NCI-H1417 (cell line): ENCODE measurements at regions not wholly inside any gene's neighbourhood (a gene's known extent, or its start where the extent isn't known, plus 50 kb on each side); places are given as distances from the start of the nearest gene placed in this dataset.
"Not testable (repeated sequence)": the region's sequence is repeated elsewhere in the genome, so short reads cannot be mapped to it uniquely, and the experiment has no call there.

Experiments used
- DNase-seq, 3 experiments: peaks; one replicate each; lab custom pipeline; 2025; lab: John Stamatoyannopoulos, UW

DNA sequence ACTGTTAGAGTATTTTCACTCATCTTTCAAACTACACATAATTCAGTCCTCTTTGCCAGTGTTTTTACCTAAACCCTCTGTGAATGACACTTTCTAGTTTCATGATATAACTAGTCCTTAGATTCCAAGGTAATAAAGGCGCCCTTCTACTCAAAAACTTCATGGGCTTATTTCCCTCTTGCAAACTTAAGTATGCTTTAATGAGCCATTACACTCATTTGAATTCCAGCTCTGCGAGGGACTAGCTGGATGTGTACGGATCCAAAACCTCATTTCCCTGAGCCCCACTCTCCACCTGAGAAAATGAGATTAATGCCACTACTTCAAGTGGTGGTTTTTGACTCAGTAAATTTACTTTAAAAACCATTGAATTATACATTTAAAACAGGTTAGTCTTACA is 141.1 kb downstream of the NDUFA12 start:
- peak in 1 of 3 experiments; percentile 37 for DNase-seq

DNA sequence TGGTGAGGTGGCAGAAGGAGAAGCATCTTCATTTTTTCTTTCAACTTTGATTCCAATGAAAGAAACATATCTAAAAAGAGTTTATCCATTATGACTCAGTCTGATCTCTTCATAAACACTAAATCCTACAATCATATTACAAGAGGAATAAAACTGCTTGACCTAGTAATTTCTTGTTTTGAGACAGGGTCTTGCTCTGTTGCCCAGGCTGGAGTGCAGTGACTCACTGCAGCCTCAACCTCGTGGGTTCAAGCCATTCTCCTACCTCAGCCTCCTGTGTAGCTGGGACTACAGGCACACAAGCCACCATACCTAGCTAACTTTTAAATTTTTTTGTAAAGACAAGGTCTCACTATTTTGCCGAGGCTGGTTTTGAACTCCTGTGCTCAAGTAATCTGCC is 147.2 kb downstream of the NDUFA12 start:
- no peak for DNase-seq

DNA sequence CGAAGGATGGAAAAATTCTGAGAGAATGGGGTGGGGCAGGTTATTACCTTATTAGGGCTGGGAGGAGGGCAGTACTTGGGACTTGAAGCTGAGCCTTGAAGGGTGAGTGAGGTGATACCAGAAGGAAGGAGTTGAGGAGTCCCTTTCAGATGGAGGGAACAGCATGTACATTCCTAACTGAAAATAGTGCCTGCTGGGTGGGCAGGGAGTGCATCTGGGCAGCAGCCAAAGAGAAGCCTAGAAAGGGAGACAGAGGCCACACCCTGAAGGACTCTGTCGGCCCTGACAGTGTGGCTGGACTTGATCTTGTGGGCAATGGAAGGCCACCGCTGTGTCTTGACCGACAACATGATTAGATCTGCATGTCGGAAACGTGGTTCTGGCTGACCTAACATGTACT is 147.6 kb downstream of the NDUFA12 start:
- DNase-seq: no peak

DNA sequence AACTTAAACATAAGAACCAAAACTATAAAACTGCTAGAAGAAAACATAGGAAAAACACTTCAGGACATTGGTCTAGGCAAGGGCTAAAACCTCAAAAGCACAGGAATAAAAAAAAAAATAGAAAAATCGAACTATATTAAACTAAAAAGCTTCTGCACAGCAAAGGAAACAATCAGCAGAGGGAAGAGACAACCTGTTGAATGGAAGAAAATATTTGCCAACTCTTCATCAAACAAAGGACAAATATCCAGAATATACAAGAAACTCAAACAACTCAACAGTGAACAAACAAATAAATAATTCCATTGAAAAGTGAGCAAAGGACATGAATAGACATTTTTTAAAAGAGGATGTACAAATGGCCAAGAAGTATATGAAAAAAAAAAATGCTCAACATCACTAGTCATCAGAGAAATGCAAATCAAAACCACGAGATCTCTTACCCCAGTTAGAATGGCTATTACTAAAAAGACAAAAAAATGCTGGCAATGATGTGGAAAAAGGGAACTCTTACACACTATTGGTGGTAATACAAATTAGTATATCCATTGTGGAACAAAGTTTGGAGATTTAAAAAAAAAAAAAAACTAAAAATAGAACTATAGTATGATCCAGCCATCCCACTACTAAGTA is 152.0 kb downstream of the NDUFA12 start:
- DNase-seq: no peak

DNA sequence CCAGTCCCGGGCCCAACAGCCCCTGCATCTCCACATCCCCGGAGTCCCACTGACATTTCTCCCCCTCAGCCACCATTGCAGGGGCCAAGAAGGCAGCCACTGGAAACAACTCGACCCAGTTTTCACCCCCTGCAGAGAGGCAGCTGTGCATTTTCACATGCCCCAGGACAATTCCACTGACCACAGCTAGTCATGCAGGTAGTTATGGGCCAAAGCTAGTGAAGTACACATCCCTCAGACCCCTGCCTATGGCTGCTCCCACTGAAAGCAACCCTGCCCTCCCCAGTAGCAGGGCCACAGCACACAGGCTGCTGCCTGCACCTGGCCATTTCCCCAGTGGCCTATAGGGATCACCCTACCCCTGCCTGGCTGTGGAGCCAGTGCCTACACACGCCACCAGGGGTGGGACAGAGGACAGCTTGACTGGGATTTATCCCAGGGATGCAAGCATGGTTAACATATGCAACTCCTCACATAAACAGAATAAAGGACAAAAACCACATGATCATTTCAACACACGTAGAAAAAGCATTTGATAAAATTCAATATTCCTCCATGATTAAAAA is 154.0 kb downstream of the NDUFA12 start:
- no peak for DNase-seq

DNA sequence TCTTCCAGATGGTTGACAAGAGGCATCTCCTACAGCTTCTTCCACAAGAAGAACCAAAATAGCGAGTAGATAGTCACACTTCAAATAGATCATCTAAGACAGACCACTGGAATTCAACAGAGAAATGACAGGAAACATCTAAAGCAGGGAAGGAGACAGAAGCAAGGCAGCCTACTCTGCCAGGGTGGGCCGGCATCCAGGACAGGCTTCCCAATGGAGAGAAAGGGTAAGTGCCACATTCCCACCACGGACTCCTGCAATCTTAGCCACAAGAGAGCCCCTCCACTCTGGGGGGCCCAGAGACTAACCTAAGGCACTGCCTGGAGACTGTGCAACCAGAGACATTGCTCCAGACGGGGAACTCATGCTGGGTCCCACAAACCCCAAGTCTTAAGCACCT is 154.5 kb downstream of the NDUFA12 start:
- DNase-seq: no peak

DNA sequence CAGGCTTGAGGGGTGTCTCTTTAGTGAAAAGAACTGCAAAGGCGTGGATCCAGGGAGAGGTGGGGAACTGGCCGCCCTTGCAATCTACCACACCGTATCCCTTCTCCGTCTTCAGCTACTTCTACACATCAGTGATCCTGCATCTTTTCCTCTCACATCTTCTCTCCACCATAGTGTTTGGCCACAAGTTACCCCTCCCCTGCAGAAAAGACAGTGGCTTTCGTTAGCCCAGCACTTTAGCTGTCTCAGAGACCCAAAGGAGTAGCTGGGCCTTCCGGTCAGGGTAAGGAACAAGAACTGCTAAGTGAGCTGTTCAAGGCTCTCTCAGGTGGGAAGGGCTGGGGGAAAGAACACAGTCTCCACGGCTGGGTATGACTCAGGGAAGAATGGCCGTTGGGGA is 158.4 kb downstream of the NDUFA12 start:
- DNase-seq: no peak

DNA sequence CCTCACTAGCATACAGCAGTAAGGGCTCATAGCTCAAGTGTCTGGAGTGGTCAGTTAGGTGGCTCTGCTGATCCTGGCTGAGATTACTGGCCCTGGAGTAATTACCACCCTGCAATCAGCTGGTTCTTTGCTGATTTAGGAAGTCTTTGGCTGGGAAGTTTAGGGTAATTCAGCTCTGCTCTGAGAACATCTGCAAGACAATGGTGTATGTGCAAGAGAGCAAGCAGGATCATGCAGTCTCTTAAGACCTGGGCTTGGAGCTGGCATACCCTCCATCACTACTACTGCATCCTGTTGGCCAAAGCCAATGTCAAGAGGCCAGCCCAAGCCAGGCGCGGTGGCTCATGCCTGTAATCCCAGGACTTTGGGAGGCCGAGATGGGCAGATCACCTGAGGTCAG is 159.0 kb downstream of the NDUFA12 start:
- DNase-seq: no peak

DNA sequence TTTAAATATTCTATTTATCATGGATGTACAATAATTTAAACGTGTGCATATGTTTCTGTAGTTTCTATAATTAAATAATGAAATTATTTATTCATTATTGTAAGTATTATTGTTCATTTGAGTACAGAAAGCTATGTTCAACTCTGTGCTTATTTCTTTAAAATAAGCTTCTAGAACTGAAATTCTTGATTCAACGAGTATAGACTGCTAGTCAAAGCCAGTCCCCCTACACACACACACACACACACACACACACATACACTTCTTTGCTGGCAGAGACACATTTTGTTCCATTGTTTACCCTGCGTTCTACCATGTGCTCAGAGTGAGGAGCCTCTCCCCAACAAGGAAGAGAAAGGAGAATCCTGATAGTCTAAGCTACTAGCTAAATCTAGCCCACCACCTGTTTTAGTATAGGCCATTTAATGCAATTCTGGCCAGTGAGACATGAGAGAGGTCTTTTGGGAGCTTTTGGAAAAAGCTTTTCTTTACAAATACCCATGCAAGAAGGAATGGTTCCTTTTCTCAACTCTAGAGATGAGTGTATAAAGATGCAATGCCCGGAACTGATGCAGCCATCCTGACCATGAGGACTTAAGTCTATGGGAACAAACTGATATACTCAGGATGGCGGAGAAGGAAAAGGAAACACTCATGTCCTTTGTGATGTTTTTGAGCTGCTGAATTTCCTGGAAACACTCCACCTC is 161.4 kb downstream of the NDUFA12 start:
- no peak for DNase-seq

DNA sequence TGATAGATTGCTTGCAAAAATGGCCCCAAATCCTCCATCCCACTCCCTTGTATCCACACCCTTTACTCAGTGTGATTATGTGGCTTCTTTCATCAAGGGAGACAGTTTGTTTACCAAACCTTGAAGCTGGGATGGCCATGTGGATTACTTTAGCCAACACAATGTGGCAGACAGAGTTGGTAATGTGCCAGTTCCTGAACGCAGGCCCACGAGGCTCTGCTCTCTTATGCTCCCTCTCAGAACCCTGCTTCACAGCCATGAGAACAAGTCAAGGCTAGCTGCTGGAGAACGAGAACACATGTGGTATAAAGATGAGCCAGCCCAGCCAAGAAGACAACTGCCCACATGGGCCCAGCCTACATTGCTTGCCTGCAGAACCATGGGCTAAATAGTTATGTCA is 162.3 kb downstream of the NDUFA12 start:
- DNase-seq: peak in 2 of 3 experiments; percentile 13 to 20

DNA sequence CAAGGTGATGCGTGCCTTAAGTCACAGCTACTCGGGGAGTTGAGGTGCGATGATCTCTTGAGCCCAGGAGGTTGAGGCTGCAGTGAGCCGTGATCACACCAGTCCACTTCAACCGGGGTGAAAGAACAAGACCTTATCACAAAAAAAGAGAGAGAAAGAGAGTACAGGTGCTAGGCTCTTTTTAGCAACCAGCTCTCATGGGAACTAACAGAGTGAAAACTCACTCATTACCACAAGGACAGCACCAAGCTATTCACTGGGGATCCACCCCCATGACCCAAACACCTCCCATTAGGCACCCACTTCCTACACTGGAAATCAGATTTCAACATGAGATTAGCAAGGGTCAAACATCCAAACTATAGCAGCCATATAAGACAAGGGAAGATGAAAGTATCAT is 164.2 kb downstream of the NDUFA12 start:
- no peak for DNase-seq

DNA sequence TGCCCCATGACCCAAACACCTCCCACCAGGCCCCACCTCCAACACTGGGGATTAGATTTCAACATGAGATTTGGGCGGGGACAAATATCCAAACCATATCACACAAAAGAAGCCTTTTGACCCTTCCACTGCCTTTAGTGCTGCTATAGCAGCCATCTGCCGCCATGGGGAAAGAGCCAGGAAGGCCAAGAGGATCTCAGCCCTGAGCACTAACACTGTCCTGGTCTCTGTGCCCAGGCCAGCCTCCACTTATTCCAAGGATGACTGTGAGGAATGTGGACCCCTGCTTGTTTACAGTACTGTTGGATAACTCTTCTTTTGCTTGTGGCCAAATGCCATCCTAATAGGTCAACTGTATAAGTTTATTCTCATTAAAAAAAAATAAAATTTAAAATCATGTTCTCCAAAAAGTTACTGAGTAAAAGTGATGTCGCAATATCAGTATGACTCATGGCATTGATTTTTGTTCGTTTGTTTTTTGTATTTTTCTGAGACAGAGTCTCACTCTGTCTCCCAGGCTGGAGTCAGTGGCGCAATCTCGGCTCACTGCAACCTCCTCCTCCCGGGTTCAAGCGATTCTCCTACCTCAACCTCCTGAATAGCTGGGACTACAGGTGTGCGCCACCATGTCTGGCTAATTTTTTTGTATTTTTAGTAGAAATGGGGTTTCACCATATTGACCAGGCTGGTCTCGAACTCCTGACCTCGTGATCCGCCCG is 166.4 kb downstream of the NDUFA12 start:
- DNase-seq: not testable (repeated sequence)

DNA sequence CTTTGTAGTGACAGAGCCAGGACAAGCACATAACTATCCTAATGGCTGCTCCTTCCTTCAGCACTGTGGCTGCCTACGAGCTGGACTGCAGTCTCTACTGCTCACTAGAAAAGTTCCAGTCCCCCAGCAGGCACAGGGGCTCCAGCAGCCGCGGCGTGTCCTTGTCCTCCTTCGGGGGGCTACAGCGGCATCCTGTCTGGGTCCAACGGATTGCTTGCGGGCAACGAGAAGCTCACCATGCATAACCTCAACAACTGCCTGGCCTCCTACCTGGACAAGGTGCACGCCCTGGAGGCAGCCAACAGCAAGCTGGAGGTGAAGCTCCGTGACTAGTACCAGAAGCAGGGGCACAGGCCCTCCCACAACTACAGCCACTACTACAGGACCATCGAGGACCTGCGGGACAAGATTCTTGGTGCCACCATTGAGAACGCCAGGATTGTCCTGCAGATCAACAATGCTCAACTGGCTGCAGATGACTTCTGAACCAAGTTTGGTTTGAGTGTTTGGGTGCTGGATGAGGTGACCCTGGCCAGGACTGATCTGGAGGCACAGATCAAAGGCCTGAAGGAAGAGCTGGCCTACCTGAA is 169.4 kb downstream of the NDUFA12 start:
- no peak for DNase-seq

DNA sequence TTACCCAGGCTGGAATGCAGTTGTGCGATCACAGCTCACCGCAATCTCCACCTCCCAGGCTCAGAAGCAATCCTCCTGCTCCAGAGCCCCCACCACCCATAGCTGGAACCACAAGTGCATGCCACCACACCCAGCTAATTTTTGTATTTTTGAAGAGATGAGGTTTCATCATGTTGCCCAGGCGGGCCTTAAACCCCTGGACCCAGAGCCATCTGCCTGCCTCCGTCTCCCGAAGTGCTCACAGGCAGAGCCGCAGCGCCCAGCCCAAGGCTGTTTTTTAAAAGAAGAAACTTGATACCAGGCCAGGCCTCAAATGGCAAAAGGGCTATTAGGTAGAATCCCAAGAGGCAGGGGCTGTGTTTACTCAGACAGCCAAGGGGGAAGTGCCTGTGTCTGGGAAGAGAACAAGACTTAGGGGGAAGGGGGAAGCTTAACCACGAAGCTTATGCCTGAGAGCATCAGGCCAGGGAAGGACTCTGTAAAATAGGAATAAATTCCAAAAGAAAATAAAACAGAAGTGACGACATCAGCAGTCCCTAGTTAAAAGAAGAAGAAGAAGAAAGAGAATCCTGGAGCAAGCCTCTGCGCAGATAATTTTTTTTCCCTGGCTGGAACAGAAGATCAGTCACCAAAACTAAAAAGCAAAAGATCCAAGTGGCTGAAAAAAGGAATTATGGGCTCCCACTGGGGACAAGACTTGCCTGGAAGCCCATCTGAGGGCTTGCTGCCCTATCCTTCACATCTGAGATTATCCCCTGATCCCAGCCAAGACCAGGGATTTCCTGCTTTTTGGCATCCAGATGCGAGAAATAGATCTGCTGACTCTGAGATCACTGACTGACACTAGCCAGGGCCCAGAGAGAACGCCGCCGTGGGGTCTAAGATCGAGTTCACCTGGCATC is 170.5 kb downstream of the NDUFA12 start:
- peak; percentile 45 to 96 (median 89) for DNase-seq

DNA sequence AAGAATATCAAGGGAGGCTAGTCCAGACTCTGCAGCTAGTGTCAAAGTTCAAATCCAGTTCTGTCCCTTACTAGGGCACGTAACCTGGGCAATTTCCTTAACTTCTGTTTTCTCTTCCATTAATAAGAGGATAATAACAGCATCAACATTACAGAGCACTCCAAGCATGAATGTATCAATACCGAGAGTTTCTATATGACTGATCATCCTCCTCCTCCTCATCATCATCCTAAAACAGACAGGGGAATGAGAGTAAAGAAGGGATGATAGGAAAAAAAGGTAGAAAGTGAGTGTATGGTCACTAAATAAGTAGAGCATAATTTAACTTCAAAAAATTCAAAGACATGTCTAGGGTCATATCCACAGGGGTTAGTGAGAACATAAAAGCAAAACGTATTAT is 171.4 kb downstream of the NDUFA12 start:
- no peak for DNase-seq

DNA sequence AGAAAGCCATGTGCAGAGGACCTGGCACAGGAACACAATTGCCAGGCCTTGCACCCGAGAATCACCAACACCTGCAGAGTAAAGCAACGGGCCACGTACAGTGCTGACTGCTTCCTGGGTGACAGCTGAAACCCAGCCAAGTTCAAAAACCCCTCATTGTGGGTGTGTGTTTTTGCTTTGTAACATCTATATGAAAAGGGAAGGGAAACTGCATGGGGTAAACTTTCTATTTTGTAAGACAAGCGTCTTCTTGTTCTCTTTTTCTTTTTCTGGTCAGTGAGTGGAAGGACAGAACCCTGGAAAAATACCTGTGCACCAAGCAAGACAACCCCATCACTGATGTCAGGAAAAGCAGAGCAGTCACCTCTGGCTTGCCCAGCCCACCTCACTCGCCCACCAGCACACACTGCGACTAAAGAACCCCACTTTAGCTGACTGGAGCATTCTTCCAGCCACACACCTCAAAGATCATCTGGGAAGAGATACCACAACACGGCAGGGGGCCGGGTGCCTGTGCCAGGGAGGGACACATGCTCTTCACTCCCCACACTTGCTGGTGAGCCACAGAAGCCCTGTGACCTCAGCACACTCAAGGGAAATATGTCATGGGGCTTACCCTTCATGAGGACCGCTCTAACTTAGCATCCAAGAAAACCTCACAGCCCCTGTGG is 172.3 kb downstream of the NDUFA12 start:
- no peak for DNase-seq

DNA sequence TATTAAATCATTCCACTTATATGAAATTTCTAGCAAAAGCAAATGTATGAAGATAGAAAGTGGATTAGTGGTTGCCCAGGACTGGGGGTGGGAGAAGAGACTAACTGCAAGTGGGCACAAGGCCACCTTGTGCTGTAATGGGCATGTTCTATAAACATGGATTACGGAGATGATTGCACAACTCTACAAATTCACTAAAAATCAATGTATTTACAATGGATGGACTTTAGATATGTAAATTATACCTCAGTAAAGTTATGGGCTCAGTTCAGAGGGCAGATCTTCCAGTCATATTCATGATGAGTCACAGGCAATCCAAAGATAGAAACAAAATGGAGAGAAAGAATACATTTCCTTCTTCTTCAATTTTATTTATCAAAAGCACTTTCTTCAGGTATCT is 173.9 kb downstream of the NDUFA12 start:
- no peak for DNase-seq

DNA sequence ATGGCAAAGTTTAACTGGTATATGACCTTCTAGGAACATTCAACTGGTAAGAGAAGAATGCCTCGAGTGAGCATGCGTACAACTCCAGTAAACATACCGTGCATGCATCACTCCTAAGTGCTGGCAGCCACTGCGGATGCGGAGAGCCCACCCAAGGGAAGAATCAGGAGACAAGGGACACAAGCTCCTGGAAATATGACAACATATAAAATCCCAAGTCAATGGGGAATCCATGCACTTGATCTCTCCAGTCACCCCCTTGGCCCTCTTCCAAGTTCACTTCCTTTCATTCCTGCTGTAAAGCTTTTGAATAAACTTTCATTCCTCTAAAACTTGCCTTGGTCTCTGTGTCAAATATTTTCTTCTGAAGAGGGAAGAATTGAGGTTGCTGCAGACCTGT is 168.7 kb upstream of the TMCC3 start:
- DNase-seq: no peak

DNA sequence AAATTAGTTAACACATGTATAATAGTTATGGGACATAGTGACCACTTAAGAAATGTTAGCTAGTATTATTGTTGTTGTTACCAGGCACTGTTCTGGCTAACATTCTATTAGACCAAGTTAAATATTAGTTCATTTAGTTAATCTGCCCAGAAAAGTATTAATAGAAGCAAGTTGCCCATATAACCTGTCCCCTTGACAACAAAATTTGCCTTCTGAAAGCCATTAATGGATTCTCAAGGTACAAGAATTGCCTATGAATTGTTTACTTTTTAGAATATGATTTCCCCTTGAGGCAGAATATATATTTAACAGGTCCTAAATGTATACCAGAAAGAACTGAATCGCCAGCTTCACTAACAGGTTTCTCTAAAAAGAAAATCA is 167.3 kb upstream of the TMCC3 start:
- no peak for DNase-seq

DNA sequence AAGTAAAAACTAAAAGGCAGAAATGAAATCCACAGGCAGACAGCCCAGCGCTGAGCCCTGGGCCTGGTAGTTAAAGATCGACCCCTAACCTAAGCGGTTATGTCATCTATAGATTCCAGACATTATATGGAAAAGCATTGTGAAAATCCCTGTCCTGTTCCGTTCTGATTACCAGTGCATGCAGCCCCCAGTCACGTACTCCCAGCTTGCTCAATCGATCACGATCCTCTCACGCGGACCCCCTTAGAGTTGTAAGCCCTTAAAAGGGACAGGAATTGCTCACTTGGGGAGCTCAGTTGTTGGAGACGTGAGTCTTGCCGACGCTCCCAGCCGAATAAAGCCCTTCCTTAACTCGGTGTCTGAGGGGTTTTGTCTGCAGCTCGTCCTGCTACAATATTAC is 166.8 kb upstream of the TMCC3 start:
- DNase-seq: not testable (repeated sequence)

DNA sequence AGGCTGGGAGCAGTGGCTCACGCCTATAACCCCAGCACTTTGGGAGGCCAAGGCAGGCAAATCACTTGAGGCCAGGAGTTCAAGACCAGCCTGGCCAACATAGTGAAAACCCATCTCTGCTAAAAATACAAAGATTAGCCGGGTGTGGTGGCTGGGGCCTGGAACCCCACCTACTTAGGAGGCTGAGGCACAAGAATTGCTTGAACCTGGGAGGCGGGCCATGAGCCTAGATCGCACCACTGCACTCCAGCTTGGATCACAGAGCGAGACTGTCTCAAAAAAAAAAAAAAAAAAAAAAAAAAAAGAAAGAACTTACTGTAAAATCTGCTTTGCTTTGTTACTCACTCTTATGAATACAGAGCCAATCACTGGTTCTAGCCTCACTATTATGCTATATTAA is 166.4 kb upstream of the TMCC3 start:
- not testable (repeated sequence) for DNase-seq
